Right ventricle myocardium inferior (tissue), 1 donor: ENCODE measurements at regions not wholly inside any gene's neighbourhood (a gene's known extent, or its start where the extent isn't known, plus 50 kb on each side); places are given as distances from the start of the nearest gene placed in this dataset.
"Not testable (repeated sequence)": the region's sequence is repeated elsewhere in the genome, so short reads cannot be mapped to it uniquely, and the experiment has no call there.

ENCODE experiments used
- ATAC-seq: fragments of 200-7000 bp; cut with Tn5 transposase; one replicate; pipeline ENCODE4 v1.9.1; 2020; ENCODE audit warnings: mild to moderate bottlenecking, moderate library complexity
- DNase-seq: peaks from one replicate; pipeline ENCODE4 v3.0.0; 2021; ENCODE audit errors: missing footprints
- intact Hi-C: fragments of 100-400 bp; cut with DNase I; formaldehyde crosslinking; loops from one replicate; pipeline ENCODE4 v1.11.0; 2022
- donor health status: DM: no; HTN: yes; CAD: no; lungs with severe emphysema.

DNA sequence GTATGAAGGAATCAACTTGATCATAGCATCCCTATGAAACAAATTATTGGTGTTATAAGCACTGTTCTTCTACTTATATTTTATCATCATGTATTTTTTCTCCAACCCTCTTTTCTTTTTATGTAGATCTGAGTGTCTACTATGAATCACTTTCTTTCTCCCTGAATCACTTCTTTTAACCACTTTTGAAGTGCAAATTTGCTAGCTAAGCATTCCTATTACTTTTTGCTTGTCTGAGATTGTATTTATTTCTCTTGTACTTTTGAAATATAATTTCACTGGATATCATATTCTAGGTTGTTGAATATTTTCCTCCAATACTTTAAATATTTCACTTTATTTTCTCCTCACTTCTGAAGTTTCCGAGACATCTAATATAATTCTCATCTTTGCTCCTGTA, 1282.3 kb upstream of the FLRT2 start:
- no peak for ATAC-seq
- DNase-seq: no peak
- intact Hi-C loops: no loop called here

DNA sequence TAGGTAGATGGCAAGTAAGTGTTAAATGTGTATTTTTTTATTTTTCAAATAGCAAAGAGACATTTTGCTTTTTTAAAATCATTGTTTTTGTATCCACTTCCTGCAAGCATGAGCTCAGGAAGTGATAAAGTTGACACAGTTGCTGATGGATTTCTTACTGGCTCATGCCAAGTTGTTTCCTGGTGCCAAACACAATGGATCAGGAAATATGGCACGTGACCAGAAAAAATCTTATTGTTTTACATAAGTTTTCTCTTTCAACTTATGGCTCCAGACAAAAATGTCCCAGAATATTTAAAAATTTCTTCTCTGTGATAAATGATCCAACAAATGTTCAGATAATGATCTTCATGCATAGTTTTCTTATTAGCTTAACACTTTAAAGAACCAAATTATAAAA, 1279.1 kb upstream of the FLRT2 start:
- no peak for ATAC-seq
- intact Hi-C loops: no loop called here
- DNase-seq: no peak

DNA sequence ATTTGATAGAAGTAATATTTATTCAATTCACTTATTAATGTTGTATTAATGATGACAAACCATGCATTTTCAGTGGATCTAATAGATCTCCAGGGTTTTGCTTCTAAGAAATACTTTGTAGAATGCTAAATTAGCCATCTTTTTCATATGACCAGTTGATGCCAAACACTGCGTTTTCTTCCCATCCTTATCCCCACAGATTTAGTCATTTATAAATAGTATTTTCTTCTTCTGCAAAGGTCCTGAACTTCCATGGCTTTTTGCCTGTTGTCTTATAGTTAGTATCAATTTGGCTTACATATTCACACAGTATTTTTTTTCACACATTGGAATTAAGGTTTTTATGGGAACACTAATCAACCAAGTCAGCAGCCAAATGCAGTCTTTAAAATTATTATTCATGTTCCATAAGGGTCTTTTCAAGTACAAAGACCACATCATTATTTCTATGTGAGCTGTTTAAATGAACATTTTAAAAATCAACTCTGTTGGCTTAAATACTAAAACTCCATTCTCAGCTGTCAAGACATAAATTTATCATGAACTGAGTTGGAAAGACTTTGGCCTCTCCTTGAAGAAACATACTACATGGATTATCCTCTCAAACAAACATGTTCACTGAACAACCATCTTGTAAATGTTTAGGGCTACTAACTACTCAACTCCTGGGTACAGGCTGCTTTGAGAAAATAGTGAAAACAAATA, 1278.4 kb upstream of the FLRT2 start:
- intact Hi-C loops: no loop called here
- ATAC-seq (no peak), DNase-seq (no peak)

DNA sequence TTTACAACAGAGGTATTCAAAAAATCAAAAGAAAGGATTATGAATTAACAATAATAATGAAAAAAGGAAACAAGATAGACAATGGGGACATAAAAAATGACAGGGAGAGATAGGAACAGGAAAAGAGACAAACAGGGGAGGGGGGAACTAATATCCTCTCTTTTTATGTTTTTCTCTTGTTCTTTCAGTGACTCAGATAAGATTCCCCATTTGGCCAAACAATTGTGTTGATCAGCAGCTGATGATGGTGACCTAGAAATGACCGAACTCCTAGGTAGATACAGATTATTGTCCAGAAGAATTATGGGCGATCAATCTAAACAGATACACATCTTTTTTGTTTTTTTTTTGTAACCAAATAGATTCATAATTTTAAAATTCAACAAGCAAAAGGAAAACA, 1277.2 kb upstream of the FLRT2 start:
- intact Hi-C loops: no loop called here
- ATAC-seq: no peak
- DNase-seq: no peak

DNA sequence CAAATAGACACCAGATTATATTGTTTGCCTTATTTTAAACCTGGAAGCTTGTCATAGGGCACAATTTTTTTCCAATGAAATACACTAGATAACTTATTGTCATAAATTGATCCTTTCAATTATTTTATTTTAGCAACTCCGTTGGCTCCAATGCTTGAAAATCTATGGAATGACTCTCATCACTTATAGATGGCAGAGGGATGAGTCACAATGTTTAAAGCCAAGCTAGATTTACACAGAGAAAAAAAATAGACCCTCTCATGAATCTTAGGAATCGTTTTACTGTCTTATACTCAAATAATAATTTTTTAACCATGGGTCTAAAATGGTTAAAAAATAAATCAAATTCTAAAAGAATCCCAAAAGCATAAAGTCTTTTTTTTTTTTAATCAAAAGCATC, 1276.6 kb upstream of the FLRT2 start:
- DNase-seq (no peak), ATAC-seq (no peak)
- intact Hi-C loops: no loop called here

DNA sequence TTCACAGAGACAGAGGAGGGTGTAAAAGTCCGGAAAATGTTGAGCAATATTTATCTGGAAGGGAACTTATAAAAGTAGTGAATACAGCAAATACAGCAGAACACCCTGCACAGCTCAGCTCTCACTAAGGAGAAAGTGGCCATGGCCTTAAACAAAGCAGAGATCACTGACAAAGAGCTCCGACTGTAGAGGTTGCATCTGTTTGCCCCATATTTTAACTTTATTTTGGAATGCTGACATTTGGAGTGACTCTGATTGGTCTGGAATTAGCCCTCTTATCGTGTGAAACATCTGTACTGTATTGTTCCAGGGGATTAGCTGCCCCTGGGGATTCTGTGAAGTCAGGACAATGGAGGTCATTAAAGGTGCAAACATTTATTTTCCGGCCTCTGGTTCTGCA, 1275.7 kb upstream of the FLRT2 start:
- ATAC-seq (peak; percentile 74), DNase-seq (no peak)
- intact Hi-C loops: no loop called here

DNA sequence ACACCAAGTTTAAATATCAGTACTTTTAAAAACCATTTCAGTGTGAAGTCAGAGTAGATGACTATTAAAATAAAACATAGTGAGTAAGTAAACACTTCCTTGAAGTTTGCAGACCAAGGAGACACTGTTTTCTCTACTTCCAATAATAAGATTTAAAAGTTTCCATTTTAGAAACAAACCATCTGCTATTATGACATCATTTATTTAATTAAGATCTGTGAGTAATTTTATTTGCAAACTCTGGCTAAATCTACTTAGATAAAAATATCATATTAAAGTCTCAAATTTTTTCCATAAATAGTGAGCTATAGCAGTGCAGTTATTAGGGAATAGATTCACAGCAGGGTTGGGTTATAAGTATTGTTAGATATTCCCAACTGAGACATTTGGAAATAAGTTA, 1267.0 kb upstream of the FLRT2 start:
- no peak for ATAC-seq
- DNase-seq: no peak
- intact Hi-C loops: no loop called here

DNA sequence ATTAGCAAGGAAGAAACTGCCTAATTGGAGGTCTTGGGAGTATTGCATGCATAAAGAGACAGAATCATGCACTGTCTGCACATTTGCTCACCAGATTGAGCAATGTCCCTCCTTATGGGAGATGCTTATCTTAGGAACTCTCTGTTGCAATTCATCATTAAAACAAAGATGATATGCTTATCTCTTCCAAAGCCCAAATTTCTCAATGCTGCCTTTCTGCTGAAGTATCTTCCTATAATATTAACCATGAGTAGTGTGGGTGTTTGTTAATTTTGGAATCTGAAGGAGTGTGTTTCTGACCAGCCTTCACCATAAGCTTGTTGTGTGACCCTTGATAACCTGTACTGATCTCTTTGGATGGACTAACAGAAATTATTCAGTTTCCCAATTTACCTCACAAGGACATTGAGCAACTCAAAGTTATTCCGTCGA, 1257.6 kb upstream of the FLRT2 start:
- no peak for ATAC-seq
- DNase-seq: no peak
- intact Hi-C loops: no loop called here

DNA sequence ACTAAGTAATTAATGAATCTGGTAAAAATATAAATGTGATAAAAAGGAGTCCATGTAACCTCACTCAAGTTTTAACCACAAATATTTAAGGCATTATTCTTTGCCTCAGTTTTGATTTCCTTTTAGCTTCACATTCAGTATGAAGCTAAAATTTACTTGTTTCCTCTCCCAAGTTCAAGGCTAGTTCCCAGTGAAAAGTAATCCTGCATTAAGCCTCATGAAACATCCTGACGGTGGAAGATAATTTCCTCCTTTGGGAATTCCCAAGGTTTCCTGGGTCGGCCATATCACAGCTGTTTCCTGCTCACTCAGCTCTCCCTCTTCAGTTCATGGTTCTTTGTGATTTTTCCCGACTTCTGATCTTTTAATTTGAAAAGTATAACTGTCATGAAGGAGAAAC, 1256.8 kb upstream of the FLRT2 start:
- intact Hi-C loops: no loop called here
- ATAC-seq (no peak), DNase-seq (no peak)

DNA sequence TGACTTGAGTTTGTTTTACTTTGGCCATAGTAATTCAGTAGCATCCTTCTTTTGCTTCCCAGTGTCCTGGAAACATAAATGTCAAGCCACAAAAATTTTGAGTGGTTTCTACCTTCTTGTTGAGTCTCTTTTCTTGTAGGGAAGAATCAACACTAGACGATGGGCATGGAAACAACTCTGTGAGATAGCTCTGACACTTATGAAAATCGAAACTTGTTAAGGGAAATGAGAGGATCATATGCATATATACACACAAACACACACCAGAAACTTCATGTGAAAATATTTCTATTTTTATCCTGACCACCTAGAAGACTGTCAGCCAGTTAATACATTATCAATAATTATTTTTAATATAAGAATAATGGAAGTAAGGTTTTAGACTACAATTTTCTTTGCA, 1247.3 kb upstream of the FLRT2 start:
- DNase-seq (no peak), ATAC-seq (no peak)
- intact Hi-C loops: no loop called here

DNA sequence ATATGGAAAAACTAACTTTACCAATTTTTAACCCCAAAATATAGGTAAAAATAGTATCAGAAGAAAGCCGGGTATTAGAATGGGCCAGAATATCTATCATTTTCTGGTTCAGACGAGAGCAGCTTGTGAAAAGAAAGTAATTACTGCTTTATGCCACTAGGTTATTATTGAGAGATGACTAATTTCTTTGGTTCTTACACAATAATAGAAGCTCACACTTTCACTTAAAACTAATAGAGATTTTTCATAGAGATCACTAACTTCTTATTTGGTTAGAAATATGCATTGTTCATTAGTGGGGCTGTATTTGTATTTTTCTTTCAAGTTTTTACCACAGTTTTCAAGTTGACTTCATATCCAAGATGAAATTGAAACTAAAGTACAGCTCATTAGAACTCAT, 1241.2 kb upstream of the FLRT2 start:
- no peak for DNase-seq
- no peak for ATAC-seq
- intact Hi-C loops: no loop called here

DNA sequence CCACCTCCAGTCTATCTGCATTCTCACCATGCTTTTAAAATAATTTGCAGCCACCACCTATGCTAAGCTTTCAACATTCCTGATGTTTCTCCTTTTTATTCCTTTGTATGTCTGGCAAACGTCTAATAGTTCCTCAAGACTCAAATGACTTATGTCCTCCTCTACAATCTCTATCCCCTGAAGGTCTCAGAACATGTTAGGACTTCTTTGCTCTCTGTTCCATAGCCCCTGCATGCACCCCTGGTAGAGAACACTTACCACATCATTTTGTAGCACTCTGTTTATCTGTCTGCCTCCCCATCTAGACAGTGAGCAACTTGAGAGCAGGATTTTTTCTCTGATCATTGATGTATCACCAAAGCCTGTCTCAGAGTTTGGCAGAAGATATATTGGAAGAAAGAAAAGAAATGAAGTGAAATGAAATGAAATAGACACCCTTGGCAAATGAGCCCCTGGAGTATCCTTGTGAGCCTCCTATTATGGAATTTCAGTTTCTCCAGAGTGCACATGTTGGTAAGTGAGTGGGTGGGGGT, 1231.2 kb upstream of the FLRT2 start:
- intact Hi-C loops: no loop called here
- ATAC-seq (no peak), DNase-seq (no peak)

DNA sequence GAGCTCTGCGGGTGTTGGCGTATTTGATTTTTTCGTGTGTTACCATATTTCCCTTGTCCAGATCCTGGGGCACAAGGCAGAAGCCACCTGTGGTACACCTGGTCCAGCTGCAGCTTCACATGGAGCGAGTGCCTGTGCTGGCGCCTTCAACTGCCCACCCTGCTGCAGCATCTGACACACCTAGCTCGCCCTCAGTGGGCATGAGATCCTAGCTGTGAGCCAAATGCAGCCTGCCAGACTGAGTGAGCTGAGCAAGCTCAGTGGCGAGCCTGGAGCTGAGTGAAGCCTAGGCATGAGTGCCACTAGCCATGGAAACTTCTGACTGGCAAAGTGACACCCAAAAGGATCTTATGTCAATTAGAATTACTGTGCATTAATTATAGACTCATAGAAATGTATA, 1226.8 kb upstream of the FLRT2 start:
- DNase-seq (no peak), ATAC-seq (no peak)
- intact Hi-C loops: no loop called here

DNA sequence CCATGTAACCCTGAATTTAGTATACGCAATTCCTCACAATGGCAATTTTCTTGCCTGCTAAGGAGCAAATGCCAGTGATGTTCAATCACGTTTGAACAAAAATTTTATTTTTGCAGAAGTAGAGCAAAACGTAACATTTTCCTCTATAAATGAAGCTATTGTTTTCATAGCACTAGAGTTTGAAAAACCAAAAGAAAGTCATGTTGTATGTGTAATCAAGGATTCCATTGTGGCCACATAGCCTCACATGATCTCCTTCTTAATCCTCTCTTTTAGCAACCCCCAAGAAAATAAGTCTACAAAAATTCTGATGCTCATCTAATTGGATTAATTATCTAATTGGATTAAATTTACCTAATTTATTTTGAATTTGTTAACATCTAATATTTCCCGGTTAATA, 1217.4 kb upstream of the FLRT2 start:
- ATAC-seq (no peak), DNase-seq (no peak)
- intact Hi-C loops: no loop called here

DNA sequence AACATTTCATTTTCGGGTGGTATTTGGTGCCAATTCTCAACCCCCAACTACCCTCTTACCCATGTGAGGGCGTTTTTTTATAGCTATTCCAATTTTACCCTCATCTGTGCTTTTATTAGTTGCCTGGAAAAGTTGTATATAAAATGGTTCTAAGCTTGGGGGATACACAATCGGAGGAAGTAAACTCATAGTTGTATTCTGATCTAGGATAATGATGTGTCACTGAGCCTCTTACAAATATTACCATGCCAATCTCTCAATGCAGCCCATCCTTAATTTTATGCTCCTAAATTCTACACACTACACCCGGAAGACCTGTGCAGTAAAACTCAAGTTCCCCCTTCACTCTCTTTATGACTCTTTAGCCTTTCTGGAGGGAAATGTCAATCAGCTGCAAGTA, 1206.5 kb upstream of the FLRT2 start:
- intact Hi-C loops: no loop called here
- ATAC-seq (no peak), DNase-seq (no peak)

DNA sequence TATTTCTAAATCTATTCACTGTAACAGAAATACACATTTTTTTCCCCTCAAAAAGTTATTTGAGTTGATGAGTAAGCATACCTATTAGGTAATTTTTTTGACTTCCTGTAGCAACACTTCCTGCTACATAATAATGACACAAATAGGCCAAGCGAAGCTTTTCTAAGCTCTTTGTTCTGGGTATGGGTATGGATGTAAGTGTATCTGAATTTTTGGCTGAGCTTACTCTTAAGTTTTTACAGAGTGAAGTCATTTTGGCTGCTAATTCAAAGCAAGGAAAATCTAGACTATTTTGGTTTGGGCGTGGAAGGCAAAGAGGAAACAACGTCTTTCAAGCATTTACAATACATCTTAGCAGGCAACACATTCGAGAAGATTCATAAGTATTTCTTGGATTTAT, 1206.0 kb upstream of the FLRT2 start:
- DNase-seq (no peak), ATAC-seq (no peak)
- intact Hi-C loops: no loop called here

DNA sequence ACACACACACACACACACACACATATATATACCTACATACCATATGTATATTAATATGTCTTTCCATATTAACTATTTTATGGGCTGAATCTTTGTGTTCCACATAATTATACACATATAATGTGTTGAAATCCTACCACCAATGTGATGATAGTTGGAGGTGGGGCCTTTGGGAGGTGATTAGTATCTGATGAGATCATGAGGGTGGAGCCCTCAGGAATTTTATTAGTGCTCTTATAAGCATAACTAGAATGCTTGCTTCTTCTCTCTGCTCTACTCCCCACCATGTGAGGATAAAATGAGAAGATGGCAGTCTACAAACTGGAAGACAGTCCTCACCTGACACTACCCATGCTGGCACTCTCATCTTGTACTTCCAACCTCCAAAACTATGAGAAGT, 1193.5 kb upstream of the FLRT2 start:
- ATAC-seq: no peak
- intact Hi-C loops: no loop called here
- DNase-seq: no peak

DNA sequence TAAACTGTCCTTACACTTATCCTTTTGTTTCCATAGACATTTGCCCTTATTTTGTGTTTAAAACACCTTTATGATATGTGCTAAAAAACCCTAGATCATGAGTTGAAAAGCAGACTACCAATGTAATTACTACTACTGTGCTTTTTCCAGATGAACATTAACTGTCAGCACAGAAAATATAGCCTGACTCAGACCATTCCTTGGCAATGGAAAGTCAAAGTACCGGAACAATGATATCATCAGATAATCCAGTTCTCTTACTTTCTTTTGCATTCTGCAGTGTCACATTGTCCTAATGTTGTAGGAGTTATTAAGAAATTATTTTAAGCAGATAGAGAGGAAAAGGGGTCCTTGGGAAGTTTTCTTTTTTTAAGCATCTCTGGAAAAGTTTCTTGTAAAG, 1189.0 kb upstream of the FLRT2 start:
- ATAC-seq: no peak
- no peak for DNase-seq
- intact Hi-C loops: no loop called here

DNA sequence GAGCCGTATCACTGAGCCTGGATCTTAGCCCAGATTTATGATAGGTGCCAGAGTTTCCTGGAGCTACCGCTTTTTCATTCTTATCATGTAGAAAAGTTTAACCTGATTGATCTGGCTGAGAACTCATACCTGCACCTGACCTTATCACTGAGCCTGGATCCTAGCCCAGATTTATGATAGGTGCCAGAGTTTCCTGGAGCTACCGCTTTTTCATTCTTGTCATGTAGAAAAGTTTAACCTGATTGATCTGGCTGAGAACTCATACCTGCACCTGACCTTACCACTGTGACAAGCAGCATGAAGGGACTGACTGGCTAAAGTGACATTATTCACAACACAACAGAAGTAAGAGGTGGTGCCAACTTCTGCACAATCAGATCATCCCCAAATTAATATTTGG, 1188.1 kb upstream of the FLRT2 start:
- ATAC-seq, intact Hi-C loops: not testable (repeated sequence)

DNA sequence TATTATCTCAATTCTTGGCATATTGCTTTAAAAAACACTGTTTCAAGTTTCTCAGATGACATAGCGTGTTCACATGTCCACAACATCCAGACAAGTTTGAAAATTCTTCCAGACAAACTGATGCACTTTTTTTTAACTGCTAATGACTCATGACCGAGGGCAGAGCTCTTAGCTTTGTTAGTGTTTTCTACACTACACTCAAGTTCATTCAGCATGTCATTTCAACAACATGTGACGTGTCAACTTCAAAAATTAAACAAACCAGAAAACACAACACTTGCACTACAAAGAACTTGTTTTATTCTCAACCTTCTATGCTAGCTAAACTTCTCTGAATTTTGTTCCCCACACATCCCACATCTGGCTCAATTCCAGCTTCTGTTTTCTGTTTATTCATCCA, 1186.3 kb upstream of the FLRT2 start:
- ATAC-seq: no peak
- DNase-seq: no peak
- intact Hi-C loops: no loop called here

More for the DNA sequence above, 1188.1 kb upstream of the FLRT2 start:
- not testable (repeated sequence) for DNase-seq

DNA sequence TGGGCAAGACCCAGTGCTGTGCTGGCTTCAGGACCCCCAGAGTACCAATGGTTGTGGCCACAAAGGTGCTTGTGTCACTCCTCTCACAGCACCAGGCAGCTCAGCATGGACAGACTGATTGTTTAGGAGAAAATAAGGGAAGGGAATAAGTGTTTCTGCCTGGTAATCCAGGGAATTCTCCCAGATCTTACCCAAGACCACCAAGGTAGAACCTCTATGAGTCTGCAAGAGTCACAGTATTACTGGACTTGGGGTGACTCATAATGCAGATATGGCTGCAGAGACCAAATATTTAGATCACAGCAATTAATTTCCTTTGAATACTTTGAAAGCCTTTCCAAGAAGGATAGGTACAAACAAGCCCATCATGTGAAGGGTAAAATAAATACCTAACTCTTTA, 1178.3 kb upstream of the FLRT2 start:
- intact Hi-C loops: no loop called here
- ATAC-seq: no peak
- DNase-seq: no peak
